ENCODE measurements at regions not wholly inside any gene's neighbourhood (a gene's known extent, or its start where the extent isn't known, plus 50 kb on each side); places are given as distances from the start of the nearest gene placed in this dataset.

GRCh38 chr13:86309881-86310280 lies 510.7 kb upstream of the SLITRK6 start:
- Histone ChIP-seq H3K9me1 (ENCODE audit: control insufficient read depth, extremely low read depth, insufficient read depth, low read length) (no peaks in the 10 kb centered on the region), H3K4me2 (ENCODE audit: control insufficient read depth, extremely low read depth, insufficient read depth, low read depth, low read length) (no peak overlapping the region), H3K9me3 (ENCODE audit: control insufficient read depth, low read depth, low read length) (no peaks in the 10 kb centered on the region), H3K27ac (ENCODE audit: control insufficient read depth, insufficient read depth, low read length) (no peak overlapping the region), H3K36me3 (ENCODE audit: control insufficient read depth in 2 of 2, extremely low read depth in 1 of 2, insufficient read depth in 2 of 2, low read length in 2 of 2) (no peaks in the 10 kb centered on the region), H3K4me3 (ENCODE audit: control insufficient read depth in 2 of 3, extremely low read depth in 1 of 3, insufficient read depth in 2 of 3, low read depth in 1 of 3, low read length in 3 of 3) (no peak overlapping the region), H4K20me1 (ENCODE audit: control insufficient read depth, extremely low read depth, insufficient read depth, low read length) (no peaks in the 10 kb centered on the region), H2AFZ (ENCODE audit: control insufficient read depth, low read length) (no peak overlapping the region), H3K27me3 (ENCODE audit: control insufficient read depth, extremely low read depth, insufficient read depth, low read length) (no peaks in the 10 kb centered on the region), H3K4me1 (ENCODE audit: control insufficient read depth, extremely low read depth, insufficient read depth, low read length) (no peaks in the 10 kb centered on the region), H3K9ac (ENCODE audit: control insufficient read depth, extremely low read depth, insufficient read depth, low read length) (no peak overlapping the region), H3K79me2 (ENCODE audit: control insufficient read depth, insufficient read depth, low read length) (no peaks in the 10 kb centered on the region)
- dilution Hi-C loops (cut with MboI; ENCODE audit: extremely low pct_ligation_motif_present, low sequenced_read_pairs), result no loop called here
- no peak for DNase-seq (ENCODE audit: low read depth, low spot score)
- TF ChIP-seq CTCF (optimal IDR thresholded peaks at IDR 0.05 in 1 of 3, IDR thresholded peaks at IDR 0.05 in 1 of 3, conservative IDR thresholded peaks at IDR 0.05 in 1 of 3; ENCODE audit: extremely low read depth in 1 of 3, insufficient read depth in 2 of 3, low read length in 3 of 3), result no peak
- TF ChIP-seq EZH2 (IDR thresholded peaks at IDR 0.05; ENCODE audit: low read length), result no peak
- FAIRE-seq, result no peak

- dilution Hi-C loops (cut with MboI; ENCODE audit: extremely low pct_ligation_motif_present, low sequenced_read_pairs), result no loop called here
These were observed 514.2 kb upstream of the SLITRK6 start for GRCh38 chr13:86313421-86313820.

More at GRCh38 chr13:86313421-86313820, 514.2 kb upstream of the SLITRK6 start:
- no peaks in the 10 kb centered on the region for H3K79me2 ChIP-seq (ENCODE audit: control insufficient read depth, insufficient read depth, low read length)
- H3K4me2 ChIP-seq (ENCODE audit: control insufficient read depth, extremely low read depth, insufficient read depth, low read depth, low read length), result no peak overlapping the region
- TF ChIP-seq CTCF (optimal IDR thresholded peaks at IDR 0.05 in 1 of 3, IDR thresholded peaks at IDR 0.05 in 1 of 3, conservative IDR thresholded peaks at IDR 0.05 in 1 of 3; ENCODE audit: extremely low read depth in 1 of 3, insufficient read depth in 2 of 3, low read length in 3 of 3) (no peak), EZH2 (IDR thresholded peaks at IDR 0.05; ENCODE audit: low read length) (no peak)
- no peak for DNase-seq (ENCODE audit: low read depth, low spot score)
- H2AFZ ChIP-seq (ENCODE audit: control insufficient read depth, low read length), result no peak overlapping the region
- no peaks in the 10 kb centered on the region for H3K9me3 ChIP-seq (ENCODE audit: control insufficient read depth, low read depth, low read length)
- FAIRE-seq, result no peak
- no peaks in the 10 kb centered on the region for H3K4me1 ChIP-seq (ENCODE audit: control insufficient read depth, extremely low read depth, insufficient read depth, low read length)
- H4K20me1 ChIP-seq (ENCODE audit: control insufficient read depth, extremely low read depth, insufficient read depth, low read length), result no peaks in the 10 kb centered on the region
- no peaks in the 10 kb centered on the region for H3K36me3 ChIP-seq (ENCODE audit: control insufficient read depth in 2 of 2, extremely low read depth in 1 of 2, insufficient read depth in 2 of 2, low read length in 2 of 2)
- H3K4me3 ChIP-seq (ENCODE audit: control insufficient read depth in 2 of 3, extremely low read depth in 1 of 3, insufficient read depth in 2 of 3, low read depth in 1 of 3, low read length in 3 of 3), result no peak overlapping the region
- H3K9me1 ChIP-seq (ENCODE audit: control insufficient read depth, extremely low read depth, insufficient read depth, low read length), result no peaks in the 10 kb centered on the region
- H3K27me3 ChIP-seq (ENCODE audit: control insufficient read depth, extremely low read depth, insufficient read depth, low read length), result no peaks in the 10 kb centered on the region
- no peak overlapping the region for H3K9ac ChIP-seq (ENCODE audit: control insufficient read depth, extremely low read depth, insufficient read depth, low read length)
- no peak overlapping the region for H3K27ac ChIP-seq (ENCODE audit: control insufficient read depth, insufficient read depth, low read length)
